ENCODE measurements at regions not wholly inside any gene's neighbourhood (a gene's known extent, or its start where the extent isn't known, plus 50 kb on each side); places are given as distances from the start of the nearest gene placed in this dataset.

DNA sequence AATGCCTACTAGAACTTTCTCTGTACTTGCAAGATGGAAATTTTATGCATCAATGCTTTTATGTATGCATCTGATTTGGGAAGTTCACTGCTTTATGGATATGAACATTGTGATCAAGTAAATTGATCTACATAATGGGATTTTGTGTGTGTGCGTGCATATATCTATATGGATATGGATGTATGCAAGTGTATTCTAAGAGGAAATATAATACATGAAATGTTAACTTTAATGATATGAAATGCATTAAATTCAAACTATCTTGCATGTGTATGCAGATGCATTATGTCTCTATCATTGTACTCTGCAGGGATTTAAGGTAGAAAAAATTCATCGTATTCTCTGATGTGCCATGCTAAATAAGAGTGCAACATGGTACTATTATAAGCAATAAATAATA is 1855.4 kb upstream of the PIK3C3 start:
- DNase-seq (ENCODE audit: extremely low read depth in 1 of 11, low read depth in 9 of 11, low spot score in 4 of 11): no peak

DNA sequence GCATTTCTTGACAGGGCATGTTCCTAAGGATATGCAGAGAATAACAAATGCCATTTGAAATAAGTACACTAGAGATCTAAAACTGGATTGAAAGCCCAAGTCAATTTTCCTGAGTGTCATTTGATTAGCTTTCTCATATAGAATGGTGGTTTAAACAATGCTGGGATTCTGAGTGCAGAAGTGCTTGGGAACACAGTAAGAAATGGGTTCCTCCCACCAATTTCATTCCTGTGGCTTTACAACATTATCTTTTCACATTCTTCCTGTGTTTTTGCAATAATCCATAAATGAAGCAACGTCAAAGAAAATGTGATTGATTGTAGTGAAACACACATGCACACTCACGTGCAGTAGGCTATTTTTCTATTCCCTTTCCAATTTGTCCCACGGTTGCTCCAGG is 1858.4 kb upstream of the PIK3C3 start:
- no peak for DNase-seq (ENCODE audit: extremely low read depth in 1 of 11, low read depth in 9 of 11, low spot score in 4 of 11)

GRCh38 chr18:40094441-40094840 is 1860.6 kb upstream of the PIK3C3 start:
- DNase-seq (ENCODE audit: extremely low read depth in 1 of 11, low read depth in 9 of 11, low spot score in 4 of 11): no peak

GRCh38 chr18:40088130-40088529 is 1866.9 kb upstream of the PIK3C3 start:
- no peak for DNase-seq (ENCODE audit: extremely low read depth in 1 of 11, low read depth in 9 of 11, low spot score in 4 of 11)

- no peak for DNase-seq (ENCODE audit: extremely low read depth in 1 of 11, low read depth in 9 of 11, low spot score in 4 of 11)
Measured at GRCh38 chr18:40079786-40080185, 1875.2 kb upstream of the PIK3C3 start.

GRCh38 chr18:40075616-40076015 is 1879.4 kb upstream of the PIK3C3 start:
- DNase-seq (ENCODE audit: extremely low read depth in 1 of 11, low read depth in 9 of 11, low spot score in 4 of 11): no peak

DNA sequence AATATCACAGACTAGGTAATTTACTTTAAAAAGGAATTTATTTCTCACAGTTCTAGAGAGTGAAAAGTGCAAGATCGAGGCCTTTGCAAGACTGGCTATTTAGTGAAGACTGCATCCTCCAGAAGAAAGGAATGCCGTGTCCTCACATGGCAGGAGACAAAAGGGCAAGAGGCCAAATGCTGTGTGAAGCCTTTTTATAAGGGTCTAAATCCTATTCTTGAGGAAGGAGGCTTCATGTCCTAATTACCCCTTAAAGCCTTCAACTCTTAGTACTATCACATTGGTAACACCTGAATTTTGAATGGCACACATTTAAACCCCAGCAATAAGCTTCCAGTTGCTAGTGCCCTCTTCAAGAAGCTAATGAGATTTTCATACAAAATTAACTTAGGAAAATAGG is 1882.3 kb upstream of the PIK3C3 start:
- DNase-seq (ENCODE audit: extremely low read depth in 1 of 11, low read depth in 9 of 11, low spot score in 4 of 11): no peak

- DNase-seq (ENCODE audit: extremely low read depth in 1 of 11, low read depth in 9 of 11, low spot score in 4 of 11): no peak
Measured at GRCh38 chr18:40066368-40066767, 1888.7 kb upstream of the PIK3C3 start.

- no peak for DNase-seq (ENCODE audit: extremely low read depth in 1 of 11, low read depth in 9 of 11, low spot score in 4 of 11)
Measured at GRCh38 chr18:40063488-40063887, 1891.5 kb upstream of the PIK3C3 start.

DNA sequence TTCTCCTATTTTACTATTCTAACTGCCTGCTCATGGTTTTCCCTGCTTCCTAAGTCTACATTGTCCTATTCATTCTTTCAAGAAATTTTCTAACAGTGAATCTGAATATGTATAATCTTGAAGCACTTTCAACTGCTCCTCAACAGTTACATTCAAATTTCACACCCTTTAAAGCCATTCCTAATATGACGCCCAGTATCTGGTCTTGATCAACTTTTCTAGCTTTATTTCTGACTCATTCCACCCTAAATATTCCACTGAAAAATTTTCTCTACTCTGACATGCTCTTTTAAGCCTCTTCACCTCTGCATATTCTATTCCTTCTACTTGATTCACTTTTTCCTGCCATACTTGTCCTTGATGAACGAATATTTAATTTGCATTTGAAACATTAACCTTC is 1893.9 kb upstream of the PIK3C3 start:
- no peak for DNase-seq (ENCODE audit: extremely low read depth in 1 of 11, low read depth in 9 of 11, low spot score in 4 of 11)

GRCh38 chr18:40060562-40060961 is 1894.5 kb upstream of the PIK3C3 start:
- DNase-seq (ENCODE audit: extremely low read depth in 1 of 11, low read depth in 9 of 11, low spot score in 4 of 11): no peak

DNA sequence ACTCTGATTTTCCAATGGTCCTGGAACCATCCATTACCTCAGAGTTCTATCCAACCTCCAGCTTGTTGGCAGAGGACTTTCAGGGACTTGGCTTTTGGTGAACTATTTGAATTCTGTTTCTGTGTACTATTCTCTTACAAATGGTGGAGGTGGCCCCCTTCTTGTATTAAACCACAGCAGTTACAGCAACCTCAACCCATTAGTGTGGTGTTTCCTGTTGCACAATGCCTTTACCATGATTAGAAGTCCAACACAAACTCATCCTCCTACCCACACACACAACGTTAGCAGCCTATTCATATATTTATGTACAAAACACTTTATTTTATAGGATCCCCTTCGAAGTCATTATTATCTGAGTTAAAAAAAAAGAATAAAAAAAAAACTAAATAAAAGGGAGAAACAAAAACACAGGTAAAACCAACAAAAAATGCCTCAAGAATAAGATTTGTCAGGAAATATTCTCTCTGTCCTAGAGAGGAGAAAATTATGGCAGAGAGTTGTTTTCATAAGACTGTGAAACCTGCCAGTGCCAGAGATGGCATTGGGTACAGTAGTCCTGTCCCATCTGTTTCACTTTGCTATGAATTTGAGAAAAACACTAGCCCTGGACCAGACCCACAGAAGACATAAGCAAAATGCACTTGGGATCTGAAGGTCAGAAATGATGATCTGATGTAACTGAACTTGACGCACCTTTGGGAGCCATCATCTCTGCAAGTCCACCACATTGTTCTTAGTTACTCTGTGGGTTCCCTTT is 1896.0 kb upstream of the PIK3C3 start:
- no peak for DNase-seq (ENCODE audit: extremely low read depth in 1 of 11, low read depth in 9 of 11, low spot score in 4 of 11)

GRCh38 chr18:40056079-40056692 is 1898.8 kb upstream of the PIK3C3 start:
- no peak for DNase-seq (ENCODE audit: extremely low read depth in 1 of 11, low read depth in 9 of 11, low spot score in 4 of 11)

DNA sequence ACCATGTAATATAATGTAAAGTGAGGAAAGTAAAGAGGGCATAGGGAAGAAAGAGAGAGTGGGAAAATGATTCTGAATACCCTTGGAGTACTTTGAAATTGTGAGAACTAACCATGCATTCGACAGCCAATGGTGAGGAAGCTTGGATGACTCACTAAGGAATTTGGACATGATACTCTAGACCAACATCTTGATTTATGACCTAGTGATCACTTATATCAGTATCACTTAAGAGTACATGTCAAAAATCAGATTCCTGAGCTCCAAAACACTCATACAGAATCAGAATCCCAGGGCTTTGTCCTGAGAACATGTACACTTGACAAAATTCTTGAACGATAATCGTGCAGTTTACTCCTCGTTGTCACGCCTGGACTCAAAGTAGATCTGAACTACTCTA is 1899.8 kb upstream of the PIK3C3 start:
- no peak for DNase-seq (ENCODE audit: extremely low read depth in 1 of 11, low read depth in 9 of 11, low spot score in 4 of 11)

DNA sequence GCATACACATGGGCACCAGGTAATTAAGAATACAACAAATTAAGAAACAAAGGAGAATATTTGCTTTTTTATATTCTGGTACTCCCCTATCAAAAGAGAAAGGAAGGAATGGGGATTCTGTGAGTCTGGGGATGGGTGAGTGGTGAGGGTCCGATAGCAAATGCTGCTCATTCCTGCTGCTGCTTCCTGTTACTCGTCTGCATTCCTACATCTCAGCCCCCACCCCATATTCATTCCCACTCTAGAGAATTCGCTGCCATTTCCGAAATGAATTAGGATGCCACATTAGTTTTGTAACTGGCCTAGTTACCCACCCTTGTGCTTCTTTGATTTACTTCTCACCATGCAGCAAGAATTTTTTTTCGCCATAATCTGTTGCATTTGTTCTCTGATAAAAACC is 1905.3 kb upstream of the PIK3C3 start:
- DNase-seq (ENCODE audit: extremely low read depth in 1 of 11, low read depth in 9 of 11, low spot score in 4 of 11): no peak

DNA sequence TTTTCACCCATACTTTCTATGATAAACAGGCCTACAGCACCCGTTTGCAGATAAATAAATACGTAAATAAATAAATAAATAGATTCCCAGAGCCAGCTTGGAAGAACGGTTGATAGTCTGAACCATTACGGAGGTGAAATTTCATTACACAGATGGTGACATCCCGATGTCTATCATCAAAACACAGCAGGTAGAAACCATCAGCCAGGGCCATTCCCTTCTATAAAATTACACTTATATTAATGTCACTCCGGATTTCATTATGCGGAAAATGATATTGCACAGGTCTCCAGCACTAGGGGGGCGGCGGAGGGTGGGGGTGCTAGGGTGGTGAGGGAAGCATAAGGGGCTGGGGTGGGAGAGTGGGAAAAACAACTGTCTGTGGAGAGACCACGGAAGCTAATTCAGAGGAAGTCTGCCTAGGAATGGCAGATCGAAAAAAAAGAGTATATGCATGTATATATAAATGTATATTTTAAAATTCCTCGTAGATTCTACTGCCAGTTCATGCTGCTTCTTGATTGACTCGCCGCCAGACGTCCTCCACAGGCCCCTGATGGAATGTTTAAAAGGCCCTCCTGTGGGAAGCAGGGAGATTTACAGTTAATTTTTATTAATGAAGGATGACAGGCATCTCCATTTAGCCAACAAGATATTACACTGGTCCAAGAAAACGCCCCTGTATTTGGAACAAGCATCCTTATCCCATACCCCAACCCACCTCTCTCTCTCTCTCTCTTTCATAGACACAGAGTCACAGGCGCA is 1906.0 kb upstream of the PIK3C3 start:
- no peak for DNase-seq (ENCODE audit: extremely low read depth in 1 of 11, low read depth in 9 of 11, low spot score in 4 of 11)

DNA sequence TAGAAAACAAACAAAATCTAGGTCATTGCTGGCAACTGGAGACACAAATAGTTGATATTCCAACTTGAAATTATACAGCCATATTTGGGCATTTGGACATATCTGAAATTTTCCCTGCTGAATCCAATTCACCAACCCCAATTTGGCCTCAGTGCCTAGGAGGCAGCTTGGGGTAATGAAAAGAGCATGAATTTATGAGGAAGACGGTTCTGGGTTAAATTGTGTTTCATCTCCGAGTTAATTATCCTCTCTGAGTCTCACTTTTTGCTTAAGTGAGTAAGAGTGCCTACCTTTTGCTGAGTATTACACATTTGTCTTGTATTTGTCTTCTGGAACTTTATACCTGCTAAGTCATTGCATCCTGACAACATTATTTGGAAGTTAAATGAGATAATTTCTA is 1906.8 kb upstream of the PIK3C3 start:
- no peak for DNase-seq (ENCODE audit: extremely low read depth in 1 of 11, low read depth in 9 of 11, low spot score in 4 of 11)

DNA sequence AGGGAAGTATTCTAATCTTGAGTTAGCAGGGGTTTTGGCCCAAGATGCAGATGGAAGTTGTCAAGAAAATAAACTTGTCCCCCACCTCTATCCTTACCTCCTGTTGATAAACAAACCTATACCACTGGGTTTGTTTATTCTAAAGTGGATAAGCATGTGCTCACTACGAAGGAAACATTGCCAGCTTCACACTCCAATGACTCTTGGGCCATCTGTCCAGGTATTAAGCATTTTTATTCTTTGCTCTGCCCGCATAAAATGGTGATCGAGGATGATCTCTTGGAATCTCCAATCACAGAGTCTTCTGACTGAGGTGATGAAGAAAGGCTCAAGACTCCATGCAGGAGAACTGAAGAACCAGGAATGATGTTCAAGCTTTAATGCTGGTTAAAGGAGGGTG is 1908.4 kb upstream of the PIK3C3 start:
- DNase-seq (ENCODE audit: extremely low read depth in 1 of 11, low read depth in 9 of 11, low spot score in 4 of 11): no peak

DNA sequence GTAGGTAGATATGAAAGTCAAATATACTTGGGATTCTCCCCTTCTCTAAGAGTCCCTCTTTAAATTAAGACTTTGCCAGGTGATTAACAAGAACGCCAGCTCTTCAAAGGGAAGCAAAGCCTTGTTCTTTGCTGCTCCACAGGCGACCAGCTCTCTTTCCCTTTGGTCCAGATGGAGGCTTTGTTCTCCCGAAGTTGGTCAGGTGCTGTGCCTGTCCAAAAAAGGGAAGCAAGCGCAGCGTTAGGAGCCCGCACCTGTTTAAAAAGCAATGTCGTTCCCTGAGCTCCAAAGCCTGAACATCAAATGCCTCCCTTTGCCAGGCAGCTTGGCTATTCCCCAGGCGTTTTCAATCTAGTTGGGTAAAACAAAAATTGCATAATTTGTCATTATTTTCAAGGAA is 1913.1 kb upstream of the PIK3C3 start:
- no peak for DNase-seq (ENCODE audit: extremely low read depth in 1 of 11, low read depth in 9 of 11, low spot score in 4 of 11)

DNA sequence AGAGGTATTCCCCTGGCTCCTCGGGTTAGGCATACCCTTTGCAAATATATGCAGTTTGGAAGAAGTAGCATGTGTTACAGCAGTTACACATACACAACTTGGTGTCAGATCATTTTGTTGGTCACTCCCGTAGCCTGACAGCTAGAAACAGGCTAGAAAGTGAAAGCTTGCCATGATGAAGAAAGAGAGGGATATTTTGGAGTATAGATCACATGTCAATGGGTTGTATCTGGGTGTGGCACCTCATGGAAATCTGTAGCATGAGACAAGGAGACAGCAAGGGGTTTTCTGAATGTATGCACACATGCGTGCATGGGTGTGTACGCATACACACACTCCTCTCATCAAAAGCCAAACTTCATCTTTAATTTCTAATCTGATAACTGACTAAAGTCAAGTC is 1914.5 kb upstream of the PIK3C3 start:
- DNase-seq (ENCODE audit: extremely low read depth in 1 of 11, low read depth in 9 of 11, low spot score in 4 of 11): no peak
